GM12875 (cell line): ENCODE measurements at regions not wholly inside any gene's neighbourhood (a gene's known extent, or its start where the extent isn't known, plus 50 kb on each side); places are given as distances from the start of the nearest gene placed in this dataset.

Experiments used
- H3K4me3 ChIP-seq: one replicate; pipeline ENCODE4 v1.5.1; 2011; ENCODE audit warnings: low read depth, low read length, control low read depth
- CTCF ChIP-seq: IDR thresholded peaks from 2 replicates; pipeline ENCODE4 v1.5.1; 2011; ENCODE audit warnings: low read depth, mild to moderate bottlenecking, control low read depth, inconsistent platforms, low read length, moderate library complexity, borderline replicate concordance; ENCODE audit not compliant: insufficient read depth

GRCh38 chr3:67804089-67804488, 149.7 kb upstream of the SUCLG2 start:
- H3K4me3 ChIP-seq: no peak overlapping the region
- TF ChIP-seq CTCF: no peak

GRCh38 chr3:67798412-67798811, 144.0 kb upstream of the SUCLG2 start:
- H3K4me3 ChIP-seq: no peak overlapping the region
- TF ChIP-seq CTCF: no peak

GRCh38 chr3:67791620-67792019, 137.2 kb upstream of the SUCLG2 start:
- H3K4me3 ChIP-seq: no peak overlapping the region
- TF ChIP-seq CTCF: no peak

GRCh38 chr3:67790043-67790442, 135.6 kb upstream of the SUCLG2 start:
- peak; percentile 75 for TF ChIP-seq CTCF
- no peak overlapping the region for H3K4me3 ChIP-seq

- H3K4me3 ChIP-seq: no peak overlapping the region
- no peak for TF ChIP-seq CTCF
These were observed 134.0 kb upstream of the SUCLG2 start for GRCh38 chr3:67788396-67788795.

- no peak overlapping the region for H3K4me3 ChIP-seq
- no peak for TF ChIP-seq CTCF
These were observed 129.2 kb upstream of the SUCLG2 start for GRCh38 chr3:67783281-67784250.

- H3K4me3 ChIP-seq: no peak overlapping the region
- TF ChIP-seq CTCF: no peak
These were observed 127.5 kb upstream of the SUCLG2 start for GRCh38 chr3:67781871-67782270.
